Neuronal stem cell (in vitro differentiated cells): ENCODE measurements at regions not wholly inside any gene's neighbourhood (a gene's known extent, or its start where the extent isn't known, plus 50 kb on each side); places are given as distances from the start of the nearest gene placed in this dataset.

Experiments
- DNase-seq: peaks from one replicate; pipeline ENCODE4 v3.0.0-alpha.2; 2013; ENCODE audit warnings: low spot score
- H2AFZ ChIP-seq: one replicate; pipeline ENCODE4 v1.6.1; 2013; ENCODE audit warnings: mild to moderate bottlenecking, low read length, inconsistent platforms
- H2AK5ac ChIP-seq: 2 replicates; pipeline ENCODE4 v1.6.1; 2013; ENCODE audit warnings: low read depth, mild to moderate bottlenecking, inconsistent platforms, low read length, moderate library complexity, mixed read lengths
- H2BK120ac ChIP-seq: 2 replicates; pipeline ENCODE4 v1.6.1; 2013; ENCODE audit warnings: low read depth, mild to moderate bottlenecking, inconsistent platforms, low read length, moderate library complexity, mixed read lengths
- H2BK12ac ChIP-seq: one replicate; pipeline ENCODE4 v1.6.1; 2013; ENCODE audit warnings: low read length, inconsistent platforms
- H2BK15ac ChIP-seq: 2 replicates; pipeline ENCODE4 v1.6.1; 2013; ENCODE audit warnings: mild to moderate bottlenecking, low read length, inconsistent platforms, mixed read lengths
- H2BK5ac ChIP-seq: one replicate; pipeline ENCODE4 v1.6.1; 2013; ENCODE audit warnings: inconsistent platforms, mild to moderate bottlenecking, low read length, moderate library complexity
- H3K14ac ChIP-seq: one replicate; pipeline ENCODE4 v1.6.1; 2013; ENCODE audit warnings: low read length, inconsistent platforms
- H3K18ac ChIP-seq: 2 replicates; pipeline ENCODE4 v1.6.1; 2013; ENCODE audit warnings: low read length, inconsistent platforms
- H3K23ac ChIP-seq: 2 replicates; pipeline ENCODE4 v1.6.1; 2013; ENCODE audit warnings: low read depth, mild to moderate bottlenecking, mixed read lengths, low read length, inconsistent platforms; ENCODE audit not compliant: poor library complexity
- H3K27ac ChIP-seq: replicated peaks from 3 replicates; pipeline ENCODE4 v1.5.1; 2013; ENCODE audit warnings: low read length, inconsistent platforms
- H3K27me3 ChIP-seq, 3 experiments: 2 replicates each; pipeline ENCODE4 v1.6.1; 2013; ENCODE audit warnings: low read length in 3 of 3, mild to moderate bottlenecking in 2 of 3, inconsistent platforms in 1 of 3, low read depth in 1 of 3, mixed read lengths in 1 of 3, moderate library complexity in 1 of 3; ENCODE audit not compliant: control insufficient read depth in 3 of 3, insufficient read depth in 3 of 3
- H3K36me3 ChIP-seq, 2 donors: replicated peaks in 1 of 2; 2 replicates each; pipeline ENCODE4 v1.6.1; 2013; ENCODE audit warnings: low read length in 2 of 2; ENCODE audit not compliant: control insufficient read depth in 2 of 2, insufficient read depth in 2 of 2
- H3K4ac ChIP-seq: 2 replicates; pipeline ENCODE4 v1.6.1; 2013; ENCODE audit warnings: inconsistent platforms, mild to moderate bottlenecking, low read length, moderate library complexity
- H3K4me1 ChIP-seq, 2 donors: 1 replicate in 1 of 2; 2 replicates in 1 of 2; pipeline ENCODE4 v1.6.1; 2013; ENCODE audit warnings: low read length in 2 of 2, low read depth in 1 of 2; ENCODE audit not compliant: control insufficient read depth in 2 of 2, insufficient read depth in 1 of 2
- H3K4me2 ChIP-seq: one replicate; pipeline ENCODE4 v1.6.1; 2013; ENCODE audit warnings: mild to moderate bottlenecking, low read length, inconsistent platforms; ENCODE audit not compliant: insufficient read depth, poor library complexity, severe bottlenecking
- H3K4me3 ChIP-seq, 2 donors: 2 replicates each; pipeline ENCODE4 v1.5.1; 2013; ENCODE audit warnings: low read length in 2 of 2, mild to moderate bottlenecking in 2 of 2, inconsistent platforms in 1 of 2, moderate library complexity in 1 of 2
- H3K79me1 ChIP-seq: one replicate; pipeline ENCODE4 v1.6.1; 2013; ENCODE audit warnings: low read depth, mild to moderate bottlenecking, inconsistent platforms, low read length, moderate library complexity
- H3K9ac ChIP-seq: one replicate; pipeline ENCODE4 v1.6.1; 2013; ENCODE audit warnings: mild to moderate bottlenecking, low read depth, low read length, inconsistent platforms; ENCODE audit not compliant: poor library complexity
- H3K9me3 ChIP-seq, 2 donors: replicated peaks in 1 of 2; 2 replicates each; pipeline versions ENCODE3 to v1.6.1; 2013; ENCODE audit warnings: low read length in 2 of 2, mild to moderate bottlenecking in 2 of 2, inconsistent platforms in 1 of 2, low read depth in 1 of 2, mixed read lengths in 1 of 2, moderate library complexity in 1 of 2; ENCODE audit not compliant: control insufficient read depth in 2 of 2, insufficient read depth in 1 of 2
- H4K8ac ChIP-seq: one replicate; pipeline ENCODE4 v1.6.1; 2013; ENCODE audit warnings: low read depth, mild to moderate bottlenecking, inconsistent platforms, low read length, moderate library complexity
- H4K91ac ChIP-seq: one replicate; pipeline ENCODE4 v1.6.1; 2013; ENCODE audit warnings: low read length, low read depth, mild to moderate bottlenecking, inconsistent platforms; ENCODE audit not compliant: poor library complexity
- WGBS, 2 donors: extraction: QIAGEN DNeasy Blood & Tissue Kit; methylation state at CpG; one replicate each; pipeline ENCODE4 v1.1.7; 2013; ENCODE audit warnings: missing lambda C conversion rate in 2 of 2, mixed read lengths in 1 of 2; ENCODE audit not compliant: insufficient read length in 2 of 2, insufficient replicate concordance in 1 of 2; ENCODE audit errors: extremely low coverage in 2 of 2; 5-methylcytosine and 5-hydroxymethylcytosine counted together

GRCh38 chr14:24726480-24726879 lies 92.5 kb upstream of the GZMB start:
- Histone ChIP-seq H3K23ac (no peak overlapping the region), H3K27me3 (no peaks in the 10 kb centered on the region), H2AFZ (no peak overlapping the region), H3K4me2 (no peak overlapping the region), H3K79me1 (no peaks in the 10 kb centered on the region), H3K9me3 (no peaks in the 10 kb centered on the region), H3K14ac (no peak overlapping the region), H2BK120ac (no peak overlapping the region), H3K9ac (no peak overlapping the region), H3K4me3 (no peak overlapping the region), H3K27ac (no peak overlapping the region), H4K91ac (no peak overlapping the region), H3K18ac (no peak overlapping the region), H3K4me1 (peaks cover 3 to 4% of the 10 kb centered on the region in 2 donors), H4K8ac (no peak overlapping the region), H2AK5ac (no peak overlapping the region), H3K4ac (no peak overlapping the region), H3K36me3 (no peaks in the 10 kb centered on the region), H2BK12ac (no peak overlapping the region), H2BK15ac (no peak overlapping the region), H2BK5ac (no peak overlapping the region)
- no CpG with 5 or more reads among the region's 7 CpGs for WGBS, 2 donors
- no peak for DNase-seq

DNA sequence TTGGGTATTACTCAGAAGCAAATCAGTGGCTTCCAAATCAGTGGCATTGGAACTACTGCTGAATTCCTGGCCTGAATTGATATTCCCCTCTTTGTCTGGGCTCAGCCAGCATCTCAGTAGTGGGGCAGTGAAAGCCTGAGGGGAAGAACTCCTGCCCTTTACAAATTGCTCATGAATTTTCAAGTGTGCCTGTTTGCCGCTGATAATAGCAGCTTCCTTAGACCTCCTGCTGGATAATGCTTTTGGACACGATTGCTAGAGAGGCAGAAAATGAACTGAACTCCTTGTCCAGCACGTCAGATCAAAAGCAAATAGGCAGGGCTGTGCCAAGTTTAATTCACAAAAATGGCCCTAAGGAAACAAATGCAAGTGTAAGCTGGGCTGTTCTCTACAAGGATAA lies 91.3 kb upstream of the GZMB start:
- H2BK120ac ChIP-seq = no peak overlapping the region
- peaks cover 3 to 4% of the 10 kb centered on the region in 2 donors for H3K4me1 ChIP-seq
- no peak overlapping the region for H3K4me2 ChIP-seq
- no peaks in the 10 kb centered on the region for H3K9me3 ChIP-seq
- H2BK15ac ChIP-seq = no peak overlapping the region
- no peaks in the 10 kb centered on the region for H3K36me3 ChIP-seq
- no peak overlapping the region for H3K23ac ChIP-seq
- no peaks in the 10 kb centered on the region for H3K79me1 ChIP-seq
- no peaks in the 10 kb centered on the region for H3K27me3 ChIP-seq
- H3K27ac ChIP-seq = no peak overlapping the region
- no peak for DNase-seq
- H2AFZ ChIP-seq = no peak overlapping the region
- no peak overlapping the region for H3K18ac ChIP-seq
- H3K9ac ChIP-seq = no peak overlapping the region
- no peak overlapping the region for H2AK5ac ChIP-seq
- no peak overlapping the region for H2BK5ac ChIP-seq
- H2BK12ac ChIP-seq = no peak overlapping the region
- no CpG with 5 or more reads among the region's 3 CpGs for WGBS, 2 donors
- H4K8ac ChIP-seq = no peak overlapping the region
- H3K4ac ChIP-seq = no peak overlapping the region
- H4K91ac ChIP-seq = no peak overlapping the region
- H3K14ac ChIP-seq = no peak overlapping the region
- H3K4me3 ChIP-seq = no peak overlapping the region

- Histone ChIP-seq H3K36me3 (no peaks in the 10 kb centered on the region), H3K27ac (no peak overlapping the region), H3K4me3 (no peak overlapping the region), H3K4me1 (peaks cover 3 to 4% of the 10 kb centered on the region in 2 donors), H3K4me2 (no peak overlapping the region), H3K9ac (no peak overlapping the region), H2AFZ (no peak overlapping the region), H3K27me3 (no peaks in the 10 kb centered on the region), H4K8ac (no peak overlapping the region), H2BK15ac (no peak overlapping the region), H2BK12ac (no peak overlapping the region), H3K4ac (no peak overlapping the region), H2AK5ac (no peak overlapping the region), H2BK120ac (no peak overlapping the region), H3K9me3 (no peaks in the 10 kb centered on the region), H4K91ac (no peak overlapping the region), H3K79me1 (no peaks in the 10 kb centered on the region), H3K14ac (no peak overlapping the region), H3K18ac (no peak overlapping the region), H2BK5ac (no peak overlapping the region), H3K23ac (no peak overlapping the region)
- no CpG with 5 or more reads among the region's 3 CpGs for WGBS, 2 donors
- no peak for DNase-seq
These were observed 87.8 kb upstream of the GZMB start for GRCh38 chr14:24721775-24722174.

GRCh38 chr14:24715239-24715638 lies 81.2 kb upstream of the GZMB start:
- no peaks in the 10 kb centered on the region for H3K9me3 ChIP-seq
- no peak for DNase-seq
- no peak overlapping the region for H2AFZ ChIP-seq
- H3K23ac ChIP-seq = no peak overlapping the region
- no peak overlapping the region for H3K4me3 ChIP-seq
- no peak overlapping the region for H2BK12ac ChIP-seq
- H2BK15ac ChIP-seq = no peak overlapping the region
- H3K27me3 ChIP-seq = peaks cover 0 to 4% (median 0%) of the 10 kb centered on the region in 3 experiments
- H3K79me1 ChIP-seq = no peaks in the 10 kb centered on the region
- no peak overlapping the region for H4K91ac ChIP-seq
- no peak overlapping the region for H4K8ac ChIP-seq
- no peak overlapping the region for H3K9ac ChIP-seq
- H3K4me1 ChIP-seq = no peaks in the 10 kb centered on the region
- no peak overlapping the region for H3K27ac ChIP-seq
- no CpG with 5 or more reads among the region's 2 CpGs for WGBS, 2 donors
- H3K14ac ChIP-seq = no peak overlapping the region
- no peak overlapping the region for H2BK5ac ChIP-seq
- no peak overlapping the region for H3K18ac ChIP-seq
- H3K36me3 ChIP-seq = no peaks in the 10 kb centered on the region
- no peak overlapping the region for H3K4me2 ChIP-seq
- no peak overlapping the region for H3K4ac ChIP-seq
- no peak overlapping the region for H2AK5ac ChIP-seq
- no peak overlapping the region for H2BK120ac ChIP-seq
